ENCODE measurements at regions not wholly inside any gene's neighbourhood (a gene's known extent, or its start where the extent isn't known, plus 50 kb on each side); places are given as distances from the start of the nearest gene placed in this dataset.

DNA sequence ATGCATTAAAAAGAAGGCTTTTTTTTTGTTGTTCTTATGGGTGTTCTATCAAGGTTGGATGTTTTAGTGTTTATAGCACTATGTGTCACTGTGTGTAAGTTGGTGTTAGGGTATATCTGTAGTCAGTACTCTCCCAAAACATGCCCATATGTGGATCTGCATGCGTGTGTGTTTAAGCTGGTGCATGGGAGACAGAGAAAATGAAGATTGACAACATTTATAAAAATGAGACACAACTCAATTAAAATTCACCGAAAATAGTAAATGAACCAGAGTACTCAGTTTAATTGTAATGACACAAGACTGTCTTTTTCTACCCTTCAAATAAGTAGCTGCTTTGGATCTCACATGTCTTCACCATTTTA, 323.4 kb downstream of the TMEM161B start:
- Histone ChIP-seq H3K4me3 (ENCODE audit: low read depth in 2 of 2, low read length in 2 of 2) (no peak overlapping the region), H3K27ac (ENCODE audit: low read length) (no peak overlapping the region), H3K36me3 (ENCODE audit: control insufficient read depth, insufficient read depth, low read length) (no peaks in the 10 kb centered on the region), H3K9me3 (ENCODE audit: control insufficient read depth, insufficient read depth, low read depth, low read length) (no peaks in the 10 kb centered on the region), H3K27me3 (ENCODE audit: control insufficient read depth, insufficient read depth, low read length) (no peaks in the 10 kb centered on the region), H3K4me1 (ENCODE audit: control insufficient read depth, insufficient read depth, low read length) (no peaks in the 10 kb centered on the region)
- BruUV-seq (replicated peaks), result no TSS peak
- no peak for DNase-seq (ENCODE audit: low read depth, low spot score)
- ChIA-PET POLR2A (no interaction called here), CTCF (no interaction called here)
- no peak for ATAC-seq
- intact Hi-C loops (cut with micrococcal nuclease; ENCODE audit: unreplicated experiment) (no loop called here), in situ Hi-C loops (cut with HindIII; ENCODE audit: low pct_unique_long_range_greater_than_20kb, low sequenced_read_pairs) (no loop called here)
- TF ChIP-seq TCF7L2 (IDR thresholded peaks at IDR 0.05; ENCODE audit: low read depth, low read length) (no peak), SIN3A (IDR thresholded peaks at IDR 0.05; ENCODE audit: borderline replicate concordance, insufficient read depth, low read depth, low read length) (no peak), POLR2AphosphoS5 (IDR thresholded peaks at IDR 0.05; ENCODE audit: low read depth, low read length) (no peak)
- TF ChIP-seq, protein P1, sequence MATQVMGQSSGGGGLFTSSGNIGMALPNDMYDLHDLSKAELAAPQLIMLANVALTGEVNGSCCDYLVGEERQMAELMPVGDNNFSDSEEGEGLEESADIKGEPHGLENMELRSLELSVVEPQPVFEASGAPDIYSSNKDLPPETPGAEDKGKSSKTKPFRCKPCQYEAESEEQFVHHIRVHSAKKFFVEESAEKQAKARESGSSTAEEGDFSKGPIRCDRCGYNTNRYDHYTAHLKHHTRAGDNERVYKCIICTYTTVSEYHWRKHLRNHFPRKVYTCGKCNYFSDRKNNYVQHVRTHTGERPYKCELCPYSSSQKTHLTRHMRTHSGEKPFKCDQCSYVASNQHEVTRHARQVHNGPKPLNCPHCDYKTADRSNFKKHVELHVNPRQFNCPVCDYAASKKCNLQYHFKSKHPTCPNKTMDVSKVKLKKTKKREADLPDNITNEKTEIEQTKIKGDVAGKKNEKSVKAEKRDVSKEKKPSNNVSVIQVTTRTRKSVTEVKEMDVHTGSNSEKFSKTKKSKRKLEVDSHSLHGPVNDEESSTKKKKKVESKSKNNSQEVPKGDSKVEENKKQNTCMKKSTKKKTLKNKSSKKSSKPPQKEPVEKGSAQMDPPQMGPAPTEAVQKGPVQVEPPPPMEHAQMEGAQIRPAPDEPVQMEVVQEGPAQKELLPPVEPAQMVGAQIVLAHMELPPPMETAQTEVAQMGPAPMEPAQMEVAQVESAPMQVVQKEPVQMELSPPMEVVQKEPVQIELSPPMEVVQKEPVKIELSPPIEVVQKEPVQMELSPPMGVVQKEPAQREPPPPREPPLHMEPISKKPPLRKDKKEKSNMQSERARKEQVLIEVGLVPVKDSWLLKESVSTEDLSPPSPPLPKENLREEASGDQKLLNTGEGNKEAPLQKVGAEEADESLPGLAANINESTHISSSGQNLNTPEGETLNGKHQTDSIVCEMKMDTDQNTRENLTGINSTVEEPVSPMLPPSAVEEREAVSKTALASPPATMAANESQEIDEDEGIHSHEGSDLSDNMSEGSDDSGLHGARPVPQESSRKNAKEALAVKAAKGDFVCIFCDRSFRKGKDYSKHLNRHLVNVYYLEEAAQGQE (IDR thresholded peaks at IDR 0.05; ENCODE audit: insufficient read depth in 1 of 2, low read depth in 2 of 2, low read length in 1 of 2), result no peak
- TF ChIP-seq, protein P2, sequence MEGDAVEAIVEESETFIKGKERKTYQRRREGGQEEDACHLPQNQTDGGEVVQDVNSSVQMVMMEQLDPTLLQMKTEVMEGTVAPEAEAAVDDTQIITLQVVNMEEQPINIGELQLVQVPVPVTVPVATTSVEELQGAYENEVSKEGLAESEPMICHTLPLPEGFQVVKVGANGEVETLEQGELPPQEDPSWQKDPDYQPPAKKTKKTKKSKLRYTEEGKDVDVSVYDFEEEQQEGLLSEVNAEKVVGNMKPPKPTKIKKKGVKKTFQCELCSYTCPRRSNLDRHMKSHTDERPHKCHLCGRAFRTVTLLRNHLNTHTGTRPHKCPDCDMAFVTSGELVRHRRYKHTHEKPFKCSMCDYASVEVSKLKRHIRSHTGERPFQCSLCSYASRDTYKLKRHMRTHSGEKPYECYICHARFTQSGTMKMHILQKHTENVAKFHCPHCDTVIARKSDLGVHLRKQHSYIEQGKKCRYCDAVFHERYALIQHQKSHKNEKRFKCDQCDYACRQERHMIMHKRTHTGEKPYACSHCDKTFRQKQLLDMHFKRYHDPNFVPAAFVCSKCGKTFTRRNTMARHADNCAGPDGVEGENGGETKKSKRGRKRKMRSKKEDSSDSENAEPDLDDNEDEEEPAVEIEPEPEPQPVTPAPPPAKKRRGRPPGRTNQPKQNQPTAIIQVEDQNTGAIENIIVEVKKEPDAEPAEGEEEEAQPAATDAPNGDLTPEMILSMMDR (IDR thresholded peaks at IDR 0.05), result no peak

DNA sequence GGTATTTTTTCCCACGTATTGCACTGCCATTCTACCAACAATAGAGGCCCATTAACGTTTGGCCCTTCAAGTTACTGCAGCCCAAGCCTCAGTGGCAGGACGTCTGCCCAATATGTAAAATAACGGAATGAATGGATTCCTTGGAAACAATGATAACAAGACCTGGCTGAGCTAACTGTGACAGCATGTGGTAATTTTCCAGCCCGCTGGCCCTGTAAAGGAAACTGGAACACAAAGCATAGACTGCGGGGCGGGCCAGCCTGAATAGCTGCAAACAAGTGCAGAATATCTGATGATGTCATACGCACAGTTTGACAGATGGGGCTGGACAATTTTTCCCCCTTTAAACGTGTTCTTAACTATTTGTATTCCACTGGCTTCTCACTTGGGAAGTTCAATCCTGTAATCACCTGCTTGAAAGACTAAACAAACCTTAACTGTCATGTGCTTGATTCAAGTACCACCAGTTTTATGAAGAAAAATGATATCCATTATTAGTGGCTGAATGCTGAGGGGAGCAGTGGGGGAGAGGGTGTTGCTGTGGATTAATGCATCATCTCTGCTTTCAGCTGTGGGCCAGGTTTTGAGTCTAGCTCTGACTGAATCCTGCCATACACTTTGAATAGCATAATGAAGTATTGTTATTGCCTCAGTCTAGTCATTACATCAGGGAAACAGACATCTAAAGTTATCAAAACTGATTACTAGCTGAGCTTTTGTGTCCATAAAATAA, 323.9 kb downstream of the TMEM161B start:
- ChIA-PET CTCF (no interaction called here), POLR2A (no interaction called here)
- ATAC-seq, result no peak
- in situ Hi-C loops (cut with HindIII; ENCODE audit: low pct_unique_long_range_greater_than_20kb, low sequenced_read_pairs), result no loop called here
- Histone ChIP-seq H3K36me3 (ENCODE audit: control insufficient read depth, insufficient read depth, low read length) (no peaks in the 10 kb centered on the region), H3K4me3 (ENCODE audit: low read depth in 2 of 2, low read length in 2 of 2) (no peak overlapping the region), H3K9me3 (ENCODE audit: control insufficient read depth, insufficient read depth, low read depth, low read length) (no peaks in the 10 kb centered on the region), H3K27ac (ENCODE audit: low read length) (no peak overlapping the region), H3K4me1 (ENCODE audit: control insufficient read depth, insufficient read depth, low read length) (no peaks in the 10 kb centered on the region), H3K27me3 (ENCODE audit: control insufficient read depth, insufficient read depth, low read length) (no peaks in the 10 kb centered on the region)
- DNase-seq (ENCODE audit: low read depth, low spot score), result no peak
- intact Hi-C loops (cut with micrococcal nuclease; ENCODE audit: unreplicated experiment), result no loop called here
- TF ChIP-seq, protein P1 (IDR thresholded peaks at IDR 0.05; ENCODE audit: insufficient read depth in 1 of 2, low read depth in 2 of 2, low read length in 1 of 2), result no peak
- TF ChIP-seq SIN3A (IDR thresholded peaks at IDR 0.05; ENCODE audit: borderline replicate concordance, insufficient read depth, low read depth, low read length) (no peak), TCF7L2 (IDR thresholded peaks at IDR 0.05; ENCODE audit: low read depth, low read length) (no peak), POLR2AphosphoS5 (IDR thresholded peaks at IDR 0.05; ENCODE audit: low read depth, low read length) (no peak)
- TF ChIP-seq, protein P2 (IDR thresholded peaks at IDR 0.05), result no peak
- no TSS peak for BruUV-seq (replicated peaks)

All from Panc1 (cell line).